Vagina (tissue), 2 donors: ENCODE measurements at regions not wholly inside any gene's neighbourhood (a gene's known extent, or its start where the extent isn't known, plus 50 kb on each side); places are given as distances from the start of the nearest gene placed in this dataset.

Experiments used
- DNase-seq, 2 donors: peaks; one replicate each; pipeline ENCODE4 v3.0.0-alpha.2; 2017; ENCODE audit errors: extremely low spot score in 2 of 2
- H3K27ac ChIP-seq: fragments of 200-600 bp; sonication (generic); one replicate; pipeline ENCODE4 v1.5.1; 2019
- H3K27me3 ChIP-seq: fragments of 200-600 bp; sonication (generic); one replicate; pipeline ENCODE4 v1.5.1; 2019
- H3K36me3 ChIP-seq, 2 donors: fragments of 200-600 bp; sonication (generic); one replicate each; pipeline ENCODE4 v1.5.1; 2017 to 2019
- H3K4me1 ChIP-seq: fragments of 200-600 bp; sonication (generic); one replicate; pipeline ENCODE4 v1.5.1; 2019
- H3K4me3 ChIP-seq, 2 donors: fragments of 200-600 bp; sonication (generic); 1 replicate in 1 of 2; 2 replicates in 1 of 2; pipeline ENCODE4 v1.5.1; 2016 to 2019
- H3K9me3 ChIP-seq: fragments of 200-600 bp; sonication (generic); one replicate; pipeline ENCODE4 v1.5.1; 2019
- CTCF ChIP-seq, 3 experiments: fragments of 450-650 bp in 2 of 3; fragments of 200-600 bp in 1 of 3; sonication (generic) in 1 of 3; IDR thresholded peaks; one replicate each; pipeline ENCODE4 v1.5.1; 2017 to 2019; ENCODE audit warnings: antibody characterized with exemption in 3 of 3, mild to moderate bottlenecking in 2 of 3, moderate library complexity in 2 of 3
- POLR2A ChIP-seq, 2 donors: fragments of 450-650 bp; IDR thresholded peaks; one replicate each; pipeline ENCODE4 v1.6.1; 2017; ENCODE audit warnings: antibody characterized with exemption in 2 of 2, mild to moderate bottlenecking in 2 of 2, moderate library complexity in 2 of 2
- POLR2AphosphoS5 ChIP-seq, 2 donors: sonication (generic); formaldehyde crosslinking; IDR thresholded peaks; one replicate each; pipeline ENCODE4 v1.9.0; 2017; ENCODE audit warnings: antibody characterized with exemption in 2 of 2, mild to moderate bottlenecking in 2 of 2, low read depth in 1 of 2; ENCODE audit not compliant: insufficient read depth in 1 of 2
- intact Hi-C: fragments of 100-400 bp; cut with DNase I; formaldehyde crosslinking; loops from one replicate; pipeline ENCODE4 v1.15.1; 2023

DNA sequence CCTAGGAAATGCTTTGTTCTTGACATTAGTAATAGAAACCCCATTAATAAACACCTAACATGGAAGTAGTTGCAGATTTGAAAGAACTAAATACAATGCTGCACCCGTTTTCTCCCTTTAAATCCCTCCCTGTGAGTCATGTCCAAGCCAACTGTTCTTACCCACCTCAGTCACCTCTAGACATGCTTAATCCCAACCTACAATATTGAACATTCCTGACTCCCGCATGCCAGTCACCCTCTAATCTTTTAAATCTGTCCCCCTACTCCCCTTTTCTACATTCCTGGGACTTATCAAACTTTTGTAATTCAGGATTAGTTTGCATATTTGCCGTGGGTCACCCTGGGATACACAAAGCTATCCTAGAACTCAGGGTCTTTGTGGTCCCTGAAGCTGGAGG lies 374.6 kb downstream of the IRS1 start:
- no peak for TF ChIP-seq POLR2AphosphoS5 (IDR thresholded peaks at IDR 0.05; ENCODE audit: insufficient read depth in 1 of 2, low read depth in 1 of 2)
- no peak for TF ChIP-seq CTCF (IDR thresholded peaks at IDR 0.05)
- no peak for TF ChIP-seq POLR2A (IDR thresholded peaks at IDR 0.05)
- intact Hi-C loops = no loop called here
- DNase-seq = no peak
- Histone ChIP-seq H3K27me3 (no peaks in the 10 kb centered on the region), H3K4me3 (no peak overlapping the region), H3K9me3 (no peaks in the 10 kb centered on the region), H3K4me1 (peaks cover 10% of the 10 kb centered on the region), H3K27ac (no peak overlapping the region), H3K36me3 (no peaks in the 10 kb centered on the region)

GRCh38 chr2:226423498-226423960 lies 376.1 kb downstream of the IRS1 start:
- no peak for TF ChIP-seq CTCF (IDR thresholded peaks at IDR 0.05)
- TF ChIP-seq POLR2A (IDR thresholded peaks at IDR 0.05) = no peak
- TF ChIP-seq POLR2AphosphoS5 (IDR thresholded peaks at IDR 0.05; ENCODE audit: insufficient read depth in 1 of 2, low read depth in 1 of 2) = no peak
- Histone ChIP-seq H3K9me3 (no peaks in the 10 kb centered on the region), H3K27me3 (no peaks in the 10 kb centered on the region), H3K27ac (no peak overlapping the region), H3K4me1 (peaks cover 10% of the 10 kb centered on the region), H3K4me3 (peak overlapping the region in 1 of 2 donors; percentile 21), H3K36me3 (no peaks in the 10 kb centered on the region)
- no peak for DNase-seq
- intact Hi-C loops = no loop called here

DNA sequence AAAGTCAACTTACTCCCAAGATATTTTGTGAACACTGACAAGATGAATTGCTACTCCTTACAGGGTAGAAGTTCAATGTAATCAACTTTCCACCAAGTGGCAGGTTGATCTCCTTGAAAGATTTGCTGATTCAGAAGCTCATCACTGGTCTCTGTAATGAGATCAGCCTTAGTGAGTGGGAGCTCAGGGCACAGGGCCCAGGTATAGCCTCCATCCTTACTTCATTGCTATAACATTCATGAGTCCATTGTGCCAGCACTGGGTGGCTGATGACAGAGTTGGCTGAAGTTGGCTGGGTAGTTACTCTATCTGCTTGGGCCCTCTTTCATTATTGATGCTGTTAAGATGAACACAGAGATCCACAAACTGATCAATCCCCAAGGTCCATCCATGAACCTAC lies 379.0 kb downstream of the IRS1 start:
- TF ChIP-seq CTCF (IDR thresholded peaks at IDR 0.05) (no peak), POLR2AphosphoS5 (IDR thresholded peaks at IDR 0.05; ENCODE audit: insufficient read depth in 1 of 2, low read depth in 1 of 2) (no peak), POLR2A (IDR thresholded peaks at IDR 0.05) (no peak)
- H3K4me3 ChIP-seq = no peak overlapping the region
- H3K36me3 ChIP-seq = no peaks in the 10 kb centered on the region
- no peaks in the 10 kb centered on the region for H3K27me3 ChIP-seq
- intact Hi-C loops = no loop called here
- H3K9me3 ChIP-seq = no peaks in the 10 kb centered on the region
- DNase-seq = no peak
- peaks cover 10% of the 10 kb centered on the region for H3K4me1 ChIP-seq
- no peak overlapping the region for H3K27ac ChIP-seq

DNA sequence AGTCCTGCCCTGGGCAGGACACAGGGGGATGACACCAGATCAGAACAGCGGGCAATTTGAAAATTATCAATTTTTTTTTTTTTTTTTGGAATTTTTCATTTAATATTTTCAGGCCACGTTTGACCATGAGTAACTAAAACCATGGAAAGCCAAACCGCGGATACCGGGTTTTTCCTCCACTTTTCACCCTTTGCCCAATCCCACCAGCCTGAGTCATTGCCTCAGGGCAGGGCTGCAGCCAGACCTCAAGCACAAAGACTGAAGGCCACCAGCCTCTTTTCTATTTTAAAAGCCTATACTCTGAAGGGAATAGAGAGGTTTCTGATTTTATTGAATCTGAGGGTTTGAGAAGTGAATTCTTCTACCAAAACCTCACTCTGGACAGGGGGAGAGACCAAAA lies 381.1 kb downstream of the IRS1 start:
- no peaks in the 10 kb centered on the region for H3K36me3 ChIP-seq
- intact Hi-C loops = no loop called here
- H3K9me3 ChIP-seq = no peaks in the 10 kb centered on the region
- peaks cover 5% of the 10 kb centered on the region for H3K4me1 ChIP-seq
- no peak for DNase-seq
- no peak for TF ChIP-seq POLR2A (IDR thresholded peaks at IDR 0.05)
- no peak for TF ChIP-seq CTCF (IDR thresholded peaks at IDR 0.05)
- TF ChIP-seq POLR2AphosphoS5 (IDR thresholded peaks at IDR 0.05; ENCODE audit: insufficient read depth in 1 of 2, low read depth in 1 of 2) = no peak
- H3K27me3 ChIP-seq = no peaks in the 10 kb centered on the region
- H3K4me3 ChIP-seq = no peak overlapping the region
- no peak overlapping the region for H3K27ac ChIP-seq

GRCh38 chr2:226414335-226414734 lies 385.3 kb downstream of the IRS1 start:
- TF ChIP-seq POLR2A (IDR thresholded peaks at IDR 0.05) = no peak
- no peak for TF ChIP-seq CTCF (IDR thresholded peaks at IDR 0.05)
- no peak for TF ChIP-seq POLR2AphosphoS5 (IDR thresholded peaks at IDR 0.05; ENCODE audit: insufficient read depth in 1 of 2, low read depth in 1 of 2)
- no peaks in the 10 kb centered on the region for H3K9me3 ChIP-seq
- intact Hi-C loops = no loop called here
- no peaks in the 10 kb centered on the region for H3K27me3 ChIP-seq
- no peak overlapping the region for H3K27ac ChIP-seq
- H3K4me1 ChIP-seq = no peaks in the 10 kb centered on the region
- no peak overlapping the region for H3K4me3 ChIP-seq
- no peaks in the 10 kb centered on the region for H3K36me3 ChIP-seq
- no peak for DNase-seq
